ENCODE measurements at regions not wholly inside any gene's neighbourhood (a gene's known extent, or its start where the extent isn't known, plus 50 kb on each side); places are given as distances from the start of the nearest gene placed in this dataset.

DNA sequence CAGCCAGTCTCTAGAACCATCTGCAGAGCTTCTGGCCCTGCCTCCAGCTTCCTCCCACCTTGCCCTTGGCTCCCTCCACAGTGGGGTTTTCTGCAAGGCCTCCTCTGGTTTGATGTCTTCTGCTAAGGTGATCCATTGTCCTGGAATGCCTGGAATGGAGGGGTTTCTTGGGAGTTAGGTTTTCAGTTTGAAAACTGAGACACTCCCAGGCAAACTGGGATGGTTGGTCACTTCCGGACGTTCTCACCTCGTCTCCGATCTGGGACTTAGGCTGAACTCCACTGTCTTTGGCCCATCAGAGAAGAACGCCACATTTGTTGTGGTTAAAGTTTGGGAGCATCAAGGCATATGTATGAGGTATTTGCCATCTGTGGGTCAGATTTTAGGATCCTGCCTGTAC lies 77.4 kb upstream of the KLHL25 start:
- H3K4me3 ChIP-seq (ENCODE audit: low read length), result no peak overlapping the region
- TF ChIP-seq, protein P1, sequence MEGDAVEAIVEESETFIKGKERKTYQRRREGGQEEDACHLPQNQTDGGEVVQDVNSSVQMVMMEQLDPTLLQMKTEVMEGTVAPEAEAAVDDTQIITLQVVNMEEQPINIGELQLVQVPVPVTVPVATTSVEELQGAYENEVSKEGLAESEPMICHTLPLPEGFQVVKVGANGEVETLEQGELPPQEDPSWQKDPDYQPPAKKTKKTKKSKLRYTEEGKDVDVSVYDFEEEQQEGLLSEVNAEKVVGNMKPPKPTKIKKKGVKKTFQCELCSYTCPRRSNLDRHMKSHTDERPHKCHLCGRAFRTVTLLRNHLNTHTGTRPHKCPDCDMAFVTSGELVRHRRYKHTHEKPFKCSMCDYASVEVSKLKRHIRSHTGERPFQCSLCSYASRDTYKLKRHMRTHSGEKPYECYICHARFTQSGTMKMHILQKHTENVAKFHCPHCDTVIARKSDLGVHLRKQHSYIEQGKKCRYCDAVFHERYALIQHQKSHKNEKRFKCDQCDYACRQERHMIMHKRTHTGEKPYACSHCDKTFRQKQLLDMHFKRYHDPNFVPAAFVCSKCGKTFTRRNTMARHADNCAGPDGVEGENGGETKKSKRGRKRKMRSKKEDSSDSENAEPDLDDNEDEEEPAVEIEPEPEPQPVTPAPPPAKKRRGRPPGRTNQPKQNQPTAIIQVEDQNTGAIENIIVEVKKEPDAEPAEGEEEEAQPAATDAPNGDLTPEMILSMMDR (conservative IDR thresholded peaks at IDR 0.05; ENCODE audit: low read depth, low read length), result no peak
- no peak for DNase-seq (ENCODE audit: low read depth)

DNA sequence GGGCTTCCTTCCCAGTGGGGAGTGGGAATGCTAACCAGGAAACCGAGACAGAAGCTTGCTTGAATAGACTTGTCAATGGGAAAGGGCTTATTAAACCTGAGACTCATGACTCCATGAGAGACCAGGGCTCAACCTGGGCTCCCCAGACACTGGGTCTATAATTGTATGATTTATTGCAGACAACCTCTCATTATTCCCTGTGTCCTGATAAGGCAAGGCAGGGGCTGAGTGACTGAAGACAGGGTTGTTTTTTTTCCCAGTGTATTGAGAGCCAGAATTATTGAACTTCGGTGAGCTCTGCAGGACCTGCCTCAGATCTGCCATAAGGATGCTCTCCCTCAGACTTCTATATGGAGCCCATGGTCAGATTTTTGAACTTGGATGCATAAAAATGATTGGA lies 79.5 kb upstream of the KLHL25 start:
- TF ChIP-seq, protein P1 (conservative IDR thresholded peaks at IDR 0.05; ENCODE audit: low read depth, low read length), result no peak
- DNase-seq (ENCODE audit: low read depth), result no peak
- no peak overlapping the region for H3K4me3 ChIP-seq (ENCODE audit: low read length)

- TF ChIP-seq, protein P1 (conservative IDR thresholded peaks at IDR 0.05; ENCODE audit: low read depth, low read length), result no peak
- DNase-seq (ENCODE audit: low read depth), result no peak
- H3K4me3 ChIP-seq (ENCODE audit: low read length), result no peak overlapping the region
Observed at GRCh38 chr15:85875756-85876155, 81.0 kb upstream of the KLHL25 start.

DNA sequence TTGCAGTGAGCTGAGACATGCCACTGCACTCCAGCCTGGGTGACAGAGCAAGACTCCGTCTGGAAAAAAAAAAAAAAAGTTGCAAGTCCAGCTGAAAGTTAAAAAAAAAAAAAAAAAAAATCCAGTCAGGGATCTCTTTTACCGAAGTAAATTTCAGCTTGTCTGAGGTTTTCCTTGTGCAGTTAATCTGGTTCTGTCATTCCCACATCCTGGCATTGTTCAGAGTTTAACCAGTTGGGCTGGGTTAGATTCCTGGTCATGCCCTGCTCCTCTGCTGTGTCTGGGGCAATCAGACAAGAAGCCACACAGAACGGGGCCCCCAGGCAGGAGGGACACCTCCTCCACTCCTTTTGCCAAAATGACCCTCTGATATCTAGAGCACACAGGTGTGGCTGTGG lies 84.1 kb upstream of the KLHL25 start:
- no peak for DNase-seq (ENCODE audit: low read depth)
- no peak overlapping the region for H3K4me3 ChIP-seq (ENCODE audit: low read length)
- TF ChIP-seq, protein P1 (conservative IDR thresholded peaks at IDR 0.05; ENCODE audit: low read depth, low read length), result no peak

- H3K4me3 ChIP-seq (ENCODE audit: low read length), result no peak overlapping the region
- TF ChIP-seq, protein P1 (conservative IDR thresholded peaks at IDR 0.05; ENCODE audit: low read depth, low read length), result no peak
Observed at GRCh38 chr15:85879334-85880163, 84.8 kb upstream of the KLHL25 start.

GRCh38 chr15:85880501-85881190 lies 85.9 kb upstream of the KLHL25 start:
- TF ChIP-seq, protein P1 (conservative IDR thresholded peaks at IDR 0.05; ENCODE audit: low read depth, low read length), result no peak

More at GRCh38 chr15:85879334-85880163, 84.8 kb upstream of the KLHL25 start:
- no peak for DNase-seq (ENCODE audit: low read depth)

More at GRCh38 chr15:85880501-85881190, 85.9 kb upstream of the KLHL25 start:
- no peak for DNase-seq (ENCODE audit: low read depth)
- no peak overlapping the region for H3K4me3 ChIP-seq (ENCODE audit: low read length)
